Skin of body (tissue), 1 donor: ENCODE measurements at regions not wholly inside any gene's neighbourhood (a gene's known extent, or its start where the extent isn't known, plus 50 kb on each side); places are given as distances from the start of the nearest gene placed in this dataset.
"Not testable (repeated sequence)": the region's sequence is repeated elsewhere in the genome, so short reads cannot be mapped to it uniquely, and the experiment has no call there.

Experiments
- DNase-seq: peaks from one replicate; lab custom pipeline; 2025; lab: John Stamatoyannopoulos, UW

DNA sequence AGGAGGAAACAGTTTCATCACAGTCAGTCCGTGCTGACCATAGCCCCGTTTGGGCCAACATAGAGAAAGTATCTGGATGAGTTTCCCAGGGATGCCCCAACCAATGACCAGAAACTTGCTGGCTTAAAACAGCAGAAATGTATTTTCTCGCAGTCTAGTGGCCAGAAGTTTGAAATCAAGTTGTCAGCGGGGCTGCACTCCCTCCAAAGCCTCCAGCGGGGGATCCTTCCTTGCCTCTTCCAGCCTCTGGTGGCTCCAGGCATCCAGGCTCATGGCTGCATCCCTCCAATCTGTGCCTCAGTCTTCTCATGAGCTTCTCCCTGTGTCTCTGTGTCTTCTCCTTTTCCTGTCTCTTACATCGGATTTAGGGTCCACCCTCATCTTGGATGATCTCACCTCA lies 89.6 kb upstream of the CTBP2 start:
- no peak for DNase-seq

DNA sequence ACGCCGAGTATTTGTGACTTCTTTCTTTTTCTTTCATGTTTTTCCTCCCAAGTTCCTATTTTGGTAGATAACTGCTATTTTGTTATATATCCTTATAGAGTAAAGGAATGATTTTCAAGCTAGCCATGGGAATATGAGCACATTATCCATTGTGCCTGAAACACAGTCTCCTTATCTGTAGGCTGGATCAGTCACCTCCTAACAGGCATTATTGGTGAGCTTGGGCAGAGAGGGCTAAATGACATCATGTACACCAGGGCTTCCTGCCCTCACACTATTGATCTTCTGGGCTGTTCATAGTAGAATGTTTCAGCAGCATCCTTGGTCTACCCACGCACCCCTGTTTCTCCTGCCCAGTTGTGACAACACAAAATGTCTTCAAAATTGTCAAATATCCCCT lies 88.1 kb upstream of the CTBP2 start:
- no peak for DNase-seq

DNA sequence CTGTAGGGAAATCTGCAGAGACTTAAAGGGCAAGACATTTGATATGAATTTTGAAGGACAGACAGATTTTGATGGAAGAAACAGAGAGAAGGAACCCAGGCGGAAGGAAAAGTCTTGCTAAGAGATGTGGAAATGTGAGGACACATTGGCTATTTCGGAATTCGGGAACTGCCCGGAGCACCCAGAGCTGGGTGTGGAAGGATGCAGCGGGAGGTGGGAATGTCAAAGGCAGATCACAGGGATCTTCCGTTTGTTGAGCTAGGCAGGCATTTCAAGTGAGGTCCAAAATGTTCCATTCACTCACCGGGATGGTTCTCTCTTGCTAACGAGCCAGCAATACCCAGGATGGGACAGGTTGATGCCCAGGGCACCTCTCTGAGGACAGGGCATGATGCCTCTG lies 87.2 kb upstream of the CTBP2 start:
- DNase-seq = no peak

DNA sequence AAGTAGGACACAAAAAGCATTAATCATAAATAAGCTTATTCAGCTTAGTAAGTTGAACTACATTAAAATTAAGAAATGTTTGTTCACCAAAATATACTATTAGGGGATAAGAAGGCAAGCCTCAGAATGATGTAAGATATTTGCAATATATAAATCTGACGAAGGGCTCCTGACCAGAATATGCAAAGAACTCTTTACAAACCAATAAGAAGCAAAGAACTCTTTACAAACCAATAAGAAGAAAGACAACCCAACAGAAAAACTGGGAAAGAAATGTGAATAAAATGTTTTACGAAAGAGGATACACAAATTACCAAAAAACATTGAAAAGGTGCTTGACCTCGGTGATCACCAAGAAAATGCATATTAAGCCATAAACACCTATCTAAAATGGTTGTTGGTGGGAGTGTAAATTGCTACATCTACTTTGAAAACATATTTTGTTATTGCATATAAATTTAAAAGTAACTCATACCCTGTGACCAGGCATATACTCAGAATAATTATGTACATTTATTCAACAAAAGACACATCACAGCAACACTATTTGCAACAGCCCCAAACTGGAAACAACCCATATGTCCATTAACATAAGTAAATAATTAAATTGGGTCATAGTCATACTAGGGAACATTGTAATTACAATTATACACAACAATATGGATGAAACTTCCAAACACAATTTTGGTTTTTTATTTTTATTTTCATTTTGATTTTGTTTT lies 83.3 kb upstream of the CTBP2 start:
- DNase-seq = no peak

DNA sequence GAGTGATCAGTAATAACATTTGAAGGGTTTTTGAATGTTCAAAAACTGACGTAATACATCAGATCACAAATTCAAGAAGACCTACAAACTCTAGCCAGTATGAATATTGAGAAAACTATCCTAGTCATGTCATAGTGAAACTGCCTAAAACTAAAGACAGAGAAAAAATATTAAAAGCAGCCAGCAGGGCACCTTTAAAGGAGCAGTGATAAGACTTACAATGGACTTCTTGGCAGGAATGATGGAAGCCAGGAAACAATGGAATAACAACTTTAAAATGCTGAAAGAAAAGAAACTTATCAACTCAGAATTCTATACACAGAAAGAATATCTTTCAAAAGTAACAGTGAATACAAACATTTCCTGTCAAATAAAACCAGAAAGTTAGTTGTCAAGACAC lies 78.3 kb upstream of the CTBP2 start:
- DNase-seq = no peak

DNA sequence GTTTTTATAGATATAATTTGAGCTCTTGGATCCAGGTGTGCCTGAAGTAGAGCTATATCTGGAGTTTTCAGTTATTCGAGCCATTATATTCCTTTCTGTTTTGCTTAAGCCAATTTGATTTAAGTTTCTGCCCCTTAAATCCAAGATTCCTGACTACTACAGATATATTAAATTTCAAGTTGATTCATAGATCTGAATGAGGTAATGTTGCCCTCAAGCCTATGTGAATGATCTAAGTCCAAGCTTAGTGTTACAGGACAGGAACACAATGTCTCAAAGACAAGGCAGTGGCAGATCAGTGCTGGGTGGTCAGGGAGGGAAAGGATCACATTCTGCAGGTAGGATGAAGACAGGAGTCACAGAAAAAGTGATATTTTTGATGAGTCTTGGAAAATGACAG lies 75.7 kb upstream of the CTBP2 start:
- DNase-seq = no peak

DNA sequence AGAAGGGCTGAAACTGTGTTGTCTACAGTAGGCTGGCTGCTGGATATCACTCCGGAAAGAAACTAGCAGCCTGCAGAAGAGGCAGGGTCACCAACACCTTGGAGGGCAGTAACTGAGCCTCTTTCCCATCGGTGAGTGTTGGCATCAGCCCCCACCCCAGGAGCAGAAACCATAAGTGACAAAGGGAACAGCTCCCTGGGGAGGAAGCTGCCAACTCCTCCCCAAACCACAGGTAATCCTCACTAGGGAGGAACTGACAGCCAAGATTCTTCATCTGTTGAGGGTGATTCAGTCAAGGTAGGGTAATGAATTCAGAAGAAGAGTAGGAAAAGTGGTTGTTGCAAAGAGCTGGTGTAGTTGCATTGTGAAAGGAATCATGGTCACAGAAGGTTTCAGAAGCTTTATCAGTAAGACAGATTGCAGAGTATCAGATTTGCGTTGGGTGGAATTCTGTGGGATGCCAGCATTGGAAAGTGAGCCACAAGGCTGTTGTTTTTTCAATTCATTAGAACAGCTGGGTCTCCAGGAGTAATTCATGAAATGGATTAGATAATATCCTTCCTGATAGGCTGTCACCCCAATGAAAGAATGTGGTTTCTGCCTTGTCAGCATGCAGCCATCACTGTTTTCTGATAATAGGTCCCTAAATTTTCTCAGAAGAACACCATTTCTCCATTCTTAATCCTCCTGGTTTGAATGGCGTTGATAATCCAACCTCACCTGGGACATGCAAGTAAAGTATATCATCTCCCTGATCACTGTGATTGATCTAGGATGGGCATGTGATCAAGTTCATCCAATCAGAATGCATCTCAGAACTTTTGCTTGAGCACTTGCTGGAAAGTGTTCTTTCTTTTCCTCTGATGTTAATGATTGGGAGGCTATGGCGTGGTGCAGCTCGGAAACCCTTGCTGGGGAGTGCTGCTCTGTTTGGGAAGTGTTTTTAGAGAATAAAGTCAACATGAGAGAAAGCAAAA lies 75.0 kb upstream of the CTBP2 start:
- no peak for DNase-seq

DNA sequence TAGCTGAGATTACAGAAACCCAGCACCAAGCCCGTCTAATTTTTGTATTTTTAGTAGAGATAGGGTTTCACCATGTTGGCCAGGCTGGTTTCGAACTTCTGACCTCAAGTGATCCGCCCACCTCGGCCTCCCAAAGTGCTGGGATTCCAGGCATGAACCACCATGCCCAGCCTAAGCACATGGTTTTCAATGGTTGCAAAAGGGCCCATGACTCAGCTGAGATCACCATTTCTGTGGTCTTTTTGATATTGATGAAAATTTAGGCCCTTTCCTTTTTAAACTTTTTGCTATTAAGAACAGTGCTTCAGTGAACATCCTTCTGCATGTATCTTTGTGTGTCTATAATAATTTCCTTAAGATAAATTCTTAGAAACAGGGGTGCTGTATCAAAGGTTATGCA lies 74.2 kb upstream of the CTBP2 start:
- DNase-seq = not testable (repeated sequence)

DNA sequence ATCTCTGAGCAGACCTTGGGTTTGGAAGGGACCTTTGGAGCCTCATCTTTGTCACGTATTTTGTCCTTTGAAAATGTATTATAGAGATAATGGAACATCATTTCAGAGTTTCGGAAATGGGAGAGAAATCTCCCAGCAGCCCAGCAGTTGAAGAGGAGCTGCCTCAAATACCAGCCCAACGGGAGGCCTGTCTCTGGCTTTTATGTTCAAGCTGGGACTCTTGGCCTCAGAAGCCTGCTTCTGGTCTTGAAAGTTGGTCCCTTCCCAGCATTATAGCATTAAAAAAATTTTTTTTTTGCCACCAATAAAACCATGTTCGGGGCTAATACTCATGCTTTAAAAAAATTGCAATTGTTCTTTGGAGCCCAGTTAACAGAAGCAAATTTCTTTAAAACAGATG lies 73.4 kb upstream of the CTBP2 start:
- no peak for DNase-seq

DNA sequence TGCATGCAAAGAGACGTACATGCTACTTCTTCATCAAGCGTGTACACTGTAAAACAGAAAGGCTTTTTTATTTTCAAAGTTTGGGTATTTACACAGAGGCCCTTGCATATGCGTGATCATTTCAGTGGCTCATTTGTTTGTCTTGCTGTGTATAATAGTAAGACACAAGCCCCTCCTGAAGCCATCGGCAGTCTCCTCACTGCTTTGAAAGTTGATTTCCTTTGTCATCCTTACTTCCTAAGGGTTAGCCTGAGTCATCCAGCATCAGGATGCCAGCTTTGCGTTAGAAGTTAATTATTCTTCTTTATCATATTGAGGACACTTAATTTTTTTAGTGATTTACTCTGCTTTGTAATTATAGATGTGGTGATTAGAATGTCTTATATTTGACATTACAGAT lies 72.5 kb upstream of the CTBP2 start:
- DNase-seq = no peak

DNA sequence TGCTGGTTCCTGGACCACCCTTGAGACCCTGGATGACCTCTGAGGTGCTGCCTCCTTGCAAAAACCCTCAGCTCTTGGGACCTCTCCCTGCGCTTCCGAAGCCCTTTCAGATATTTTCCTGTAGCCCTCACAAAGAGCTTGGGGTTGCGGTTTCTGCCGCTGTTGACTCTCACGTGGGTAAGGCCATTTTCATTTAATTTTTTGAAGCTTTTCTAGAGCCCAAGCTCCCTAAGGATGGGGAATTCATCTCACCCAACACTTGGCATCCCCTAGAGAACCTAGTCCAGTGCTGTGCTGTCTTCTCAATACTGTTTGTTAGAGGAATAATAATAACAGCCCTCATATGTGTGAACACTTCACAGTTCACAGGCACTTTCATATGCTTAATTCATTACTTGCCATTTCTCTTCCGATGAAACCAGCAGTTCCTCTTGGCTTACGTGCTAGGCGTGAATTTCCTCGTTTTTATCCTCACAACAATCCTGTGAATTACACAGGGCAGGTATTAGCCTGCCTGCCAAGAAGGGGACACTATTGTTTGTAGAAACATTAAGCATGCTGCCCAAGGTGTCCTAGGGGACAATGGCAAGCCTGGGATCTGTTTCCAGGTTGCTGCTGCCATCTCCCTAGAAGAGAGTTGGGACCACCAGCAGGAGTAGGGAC lies 71.6 kb upstream of the CTBP2 start:
- DNase-seq = no peak

DNA sequence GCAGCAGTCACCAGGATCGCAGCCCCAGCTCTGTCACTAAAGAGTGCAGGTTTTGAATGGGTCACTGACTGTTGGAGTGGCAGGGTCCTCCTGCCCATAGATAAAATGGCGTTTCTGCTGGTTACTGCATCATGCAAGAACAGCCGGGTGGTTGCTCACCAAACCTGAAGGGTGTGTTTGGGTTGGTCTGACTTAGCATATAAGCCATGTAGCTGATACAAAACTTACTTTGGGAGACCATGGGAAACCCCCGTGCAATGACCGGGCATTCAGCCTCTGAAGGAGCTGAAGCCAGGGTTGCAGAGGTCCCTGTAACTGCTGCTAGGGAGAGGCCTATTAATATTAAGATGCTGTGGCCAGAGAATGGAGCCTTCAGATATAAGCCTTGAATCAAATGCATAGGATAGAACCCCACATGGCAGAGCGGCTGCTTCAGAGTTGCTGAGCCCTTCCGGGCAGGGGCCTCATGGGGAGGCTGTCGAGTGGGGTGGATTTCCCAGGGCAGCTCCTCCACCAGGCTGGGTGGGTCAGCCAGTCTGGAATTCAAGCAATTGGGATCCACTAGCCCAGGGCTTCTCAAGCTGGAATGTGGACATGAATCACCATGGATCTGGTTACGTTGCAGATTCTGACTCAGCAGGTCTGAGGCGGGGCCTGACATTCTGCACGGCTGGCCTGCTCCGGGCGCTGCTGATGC lies 70.9 kb upstream of the CTBP2 start:
- no peak for DNase-seq

DNA sequence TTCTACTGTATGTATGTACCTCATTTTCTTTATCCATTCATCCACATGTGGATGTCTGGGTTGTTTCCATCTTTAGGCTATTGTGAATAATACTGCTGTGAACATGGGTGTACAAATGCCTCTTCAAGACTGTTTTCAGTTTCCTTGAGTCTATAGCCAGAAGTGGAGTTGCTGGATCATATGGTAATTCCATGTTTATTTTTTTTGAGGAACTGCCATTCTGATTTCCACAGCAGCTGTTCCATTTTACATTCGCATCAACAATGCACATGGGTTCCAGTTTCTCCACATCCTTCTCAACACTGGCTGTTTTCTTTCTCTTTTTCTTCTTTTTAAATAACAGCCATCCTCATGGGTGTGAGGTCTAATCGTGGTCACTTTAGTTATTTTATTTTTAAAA lies 69.9 kb upstream of the CTBP2 start:
- no peak for DNase-seq

DNA sequence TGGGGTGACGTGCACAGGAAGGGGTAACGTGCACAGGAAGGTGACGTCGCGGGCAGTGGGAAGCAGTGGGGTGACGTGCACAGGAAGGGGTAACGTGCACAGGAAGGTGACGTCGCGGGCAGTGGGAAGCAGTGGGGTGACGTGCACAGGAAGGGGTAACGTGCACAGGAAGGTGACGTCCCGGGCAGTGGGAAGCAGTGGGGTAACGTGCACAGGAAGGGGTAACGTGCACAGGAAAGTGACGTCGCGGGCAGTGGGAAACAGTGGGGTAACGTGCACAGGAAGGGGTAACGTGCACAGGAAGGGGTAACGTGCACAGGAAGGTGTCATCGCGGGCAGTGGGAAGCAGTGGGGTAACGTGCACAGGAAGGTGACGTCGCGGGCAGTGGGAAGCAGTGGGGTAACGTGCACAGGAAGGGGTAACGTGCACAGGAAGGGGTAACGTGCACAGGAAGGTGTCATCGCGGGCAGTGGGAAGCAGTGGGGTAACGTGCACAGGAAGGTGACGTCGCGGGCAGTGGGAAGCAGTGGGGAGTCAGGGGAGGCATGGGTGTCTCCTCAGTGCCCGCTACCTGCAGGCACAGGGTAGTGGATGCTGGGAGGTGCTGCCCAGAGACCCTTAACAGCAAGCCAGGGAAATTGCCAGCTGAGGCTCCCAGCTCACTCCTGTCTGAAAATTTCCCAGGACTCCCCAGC lies 68.0 kb upstream of the CTBP2 start:
- not testable (repeated sequence) for DNase-seq

DNA sequence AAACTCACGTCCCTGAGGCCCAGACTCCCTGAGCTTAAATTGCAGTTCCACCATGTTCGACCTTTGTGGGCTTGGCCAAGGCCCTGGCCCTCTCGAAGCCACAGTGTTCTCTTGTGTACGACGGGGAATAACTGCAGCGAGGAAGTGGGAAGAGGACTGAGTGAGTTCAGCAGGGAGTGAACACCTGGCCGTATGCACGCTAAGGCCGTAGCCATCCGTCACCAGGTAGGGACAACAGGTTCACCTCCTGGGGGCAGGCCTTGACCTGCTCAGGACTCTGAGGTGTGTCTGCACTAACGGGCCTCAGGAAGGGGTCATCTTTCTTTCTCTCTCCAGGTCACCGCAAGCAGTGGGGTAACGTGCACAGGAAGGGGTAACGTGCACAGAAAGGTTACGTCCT lies 67.2 kb upstream of the CTBP2 start:
- no peak for DNase-seq

DNA sequence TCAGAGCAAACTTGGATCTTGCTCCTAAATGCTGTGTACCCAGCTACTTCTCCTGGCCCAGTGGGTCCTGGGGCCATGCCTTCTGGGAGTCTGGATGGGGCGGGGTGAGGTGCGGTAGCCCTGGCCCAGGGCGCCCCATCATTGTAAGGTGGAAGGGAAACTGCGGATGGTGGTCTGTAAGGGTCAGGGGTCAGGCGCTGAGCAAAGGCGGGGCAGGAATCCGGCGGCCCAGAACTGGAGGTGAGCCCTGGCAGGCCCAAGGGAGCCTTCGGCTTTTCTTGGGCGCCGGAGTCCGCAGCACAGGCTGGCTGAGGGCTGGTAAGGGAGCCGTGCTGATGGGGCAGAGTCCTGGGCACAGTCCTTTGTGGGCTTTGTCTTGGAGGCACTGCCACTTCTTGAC lies 66.5 kb upstream of the CTBP2 start:
- DNase-seq = no peak

DNA sequence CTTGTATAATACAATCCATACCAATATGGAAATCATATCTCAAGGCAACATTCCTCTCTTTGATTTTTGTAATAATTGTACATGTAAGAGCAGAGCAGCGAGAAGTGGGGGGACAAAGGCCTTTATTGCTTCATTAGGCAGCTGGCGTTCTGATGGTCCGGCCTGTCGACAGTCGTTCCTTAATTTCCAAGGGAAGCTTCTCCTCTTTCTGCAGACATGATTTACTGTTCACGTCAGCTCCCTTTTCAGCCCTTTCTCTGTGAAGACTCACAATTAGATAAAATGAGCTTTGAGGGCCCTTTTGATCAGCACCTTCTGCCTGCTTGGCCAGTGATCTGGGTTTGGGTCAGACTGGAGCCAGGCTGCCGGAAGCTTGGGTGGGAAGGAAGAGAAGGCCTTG lies 65.6 kb upstream of the CTBP2 start:
- no peak for DNase-seq

DNA sequence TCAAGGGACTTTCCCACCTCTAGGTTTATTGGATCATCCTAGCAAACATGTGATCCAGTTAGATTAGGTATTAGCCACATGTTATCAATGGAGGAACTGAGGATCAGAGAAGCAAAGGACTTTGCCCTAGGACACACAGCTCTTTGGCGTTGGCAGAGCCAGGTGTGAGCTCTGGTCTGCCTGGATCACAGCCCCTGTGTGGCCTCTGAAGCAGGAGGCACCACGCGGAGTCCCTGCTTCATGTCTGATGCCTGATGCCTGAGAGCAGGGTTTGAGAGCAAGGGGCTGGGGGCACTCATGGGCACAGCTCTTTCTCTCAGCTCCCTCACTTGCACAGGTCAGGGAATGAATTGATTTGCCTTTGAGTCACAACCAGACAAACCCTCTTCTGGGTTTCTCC lies 64.7 kb upstream of the CTBP2 start:
- no peak for DNase-seq

DNA sequence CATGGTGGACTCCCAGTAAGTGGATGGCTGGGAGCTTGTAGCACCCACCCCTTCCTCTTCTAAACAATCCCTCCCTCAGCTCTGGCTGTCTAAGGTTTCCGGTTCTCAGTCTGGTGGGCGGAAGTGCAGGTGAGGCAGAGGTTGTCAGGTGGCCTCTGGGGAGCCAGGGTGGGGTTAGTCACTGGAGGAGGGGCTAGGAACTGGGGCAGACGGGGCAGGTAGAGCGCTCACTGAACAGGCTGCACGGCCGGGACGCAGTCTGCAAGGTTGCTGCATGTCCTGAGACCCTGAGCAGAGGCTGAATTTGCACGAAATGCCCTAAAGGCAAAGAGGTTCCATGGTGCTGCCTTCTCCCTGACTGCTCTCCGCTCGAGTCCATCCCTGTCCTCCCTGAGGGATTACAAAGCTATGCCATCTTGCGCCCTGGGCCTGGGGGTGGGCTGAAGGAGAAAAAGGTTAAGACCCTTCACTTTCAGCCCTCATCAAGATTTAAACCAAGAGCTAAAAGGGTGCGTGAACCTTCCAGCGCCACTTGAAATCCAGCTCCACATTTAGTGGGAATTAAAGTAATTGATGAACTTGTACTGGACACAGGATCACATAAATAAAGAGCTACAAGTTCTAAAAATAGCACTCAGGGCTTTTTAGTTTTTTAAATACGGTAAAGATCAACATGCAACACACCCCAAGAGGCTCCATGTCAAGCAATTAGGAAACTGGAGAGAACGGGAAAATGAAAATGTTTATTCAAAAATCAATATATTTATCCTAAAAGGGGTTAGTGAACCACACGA lies 62.3 kb upstream of the CTBP2 start:
- no peak for DNase-seq

DNA sequence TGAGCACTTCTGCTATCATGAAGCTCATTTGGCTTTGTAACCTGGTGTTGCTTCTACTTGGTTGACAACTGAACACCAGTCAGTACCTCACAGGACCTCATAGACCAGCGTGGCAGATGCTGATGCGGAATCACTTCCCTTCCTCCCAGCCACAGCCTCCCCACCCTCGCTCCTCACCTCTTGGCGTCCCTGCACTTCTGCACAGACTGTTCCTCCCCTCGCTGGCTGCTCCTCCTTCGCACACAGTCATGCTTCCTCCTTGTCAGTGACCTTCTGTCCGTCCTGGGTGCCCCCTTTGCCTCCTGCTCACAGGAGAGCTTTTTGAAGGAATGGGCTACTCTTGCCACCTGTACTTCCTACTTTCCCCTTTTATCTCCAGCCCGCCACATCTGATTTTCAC lies 61.4 kb upstream of the CTBP2 start:
- DNase-seq = no peak
